H1 (cell line): ENCODE measurements at regions not wholly inside any gene's neighbourhood (a gene's known extent, or its start where the extent isn't known, plus 50 kb on each side); places are given as distances from the start of the nearest gene placed in this dataset.

Experiments
- EZH2 ChIP-seq: fragments of 200-600 bp; sonication (generic); IDR thresholded peaks from 2 replicates; pipeline ENCODE4 v1.7.1; 2012; ENCODE audit warnings: low read depth, mild to moderate bottlenecking, moderate library complexity, low read length, inconsistent platforms; ENCODE audit not compliant: severe bottlenecking
- NANOG ChIP-seq: IDR thresholded peaks from 2 replicates; pipeline ENCODE4 v1.6.1; 2011; ENCODE audit warnings: low read length, low read depth, mild to moderate bottlenecking, inconsistent platforms; ENCODE audit not compliant: insufficient read depth, poor library complexity, severe bottlenecking
- SRF ChIP-seq: IDR thresholded peaks from 2 replicates; pipeline ENCODE4 v1.6.1; 2011; ENCODE audit warnings: mild to moderate bottlenecking, low read depth, low read length, moderate library complexity
- TF ChIP-seq, protein P1 (sequence below), 3 experiments: IDR thresholded peaks; 1 replicate in 2 of 3; 2 replicates in 1 of 3; pipeline versions ENCODE4 v1.5.1 to v1.6.1; 2011; ENCODE audit warnings: low read length in 3 of 3, mild to moderate bottlenecking in 3 of 3, inconsistent platforms in 2 of 3, low read depth in 1 of 3, moderate library complexity in 1 of 3; ENCODE audit not compliant: insufficient read depth in 1 of 3; ENCODE audit errors: control extremely low read depth in 1 of 3
- TF ChIP-seq, protein P2 (sequence below): IDR thresholded peaks from 2 replicates; pipeline ENCODE4 v1.6.1; 2011; ENCODE audit warnings: low read length, improper control_type of control experiment

DNA sequence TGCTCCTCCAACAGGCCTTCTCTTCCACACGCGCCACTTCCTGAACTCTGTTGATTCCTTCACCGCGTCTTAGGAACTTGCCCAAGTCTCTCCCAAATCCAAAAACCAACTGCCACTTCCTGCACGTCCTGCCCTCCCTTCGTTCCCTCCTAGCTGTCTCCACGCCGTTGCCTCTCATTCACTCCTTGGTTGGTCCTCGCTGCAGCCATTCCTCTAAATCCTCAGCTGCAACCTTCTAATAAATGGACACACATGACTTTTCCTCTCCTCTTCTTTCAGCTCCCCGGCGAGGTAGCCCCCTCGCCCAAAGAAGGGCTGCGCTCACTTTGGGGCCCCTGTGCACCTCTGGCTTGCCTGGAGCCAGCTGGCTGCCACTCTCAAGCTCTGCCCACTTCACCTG, 110.2 kb downstream of the XRCC2 start:
- TF ChIP-seq, protein P1, sequence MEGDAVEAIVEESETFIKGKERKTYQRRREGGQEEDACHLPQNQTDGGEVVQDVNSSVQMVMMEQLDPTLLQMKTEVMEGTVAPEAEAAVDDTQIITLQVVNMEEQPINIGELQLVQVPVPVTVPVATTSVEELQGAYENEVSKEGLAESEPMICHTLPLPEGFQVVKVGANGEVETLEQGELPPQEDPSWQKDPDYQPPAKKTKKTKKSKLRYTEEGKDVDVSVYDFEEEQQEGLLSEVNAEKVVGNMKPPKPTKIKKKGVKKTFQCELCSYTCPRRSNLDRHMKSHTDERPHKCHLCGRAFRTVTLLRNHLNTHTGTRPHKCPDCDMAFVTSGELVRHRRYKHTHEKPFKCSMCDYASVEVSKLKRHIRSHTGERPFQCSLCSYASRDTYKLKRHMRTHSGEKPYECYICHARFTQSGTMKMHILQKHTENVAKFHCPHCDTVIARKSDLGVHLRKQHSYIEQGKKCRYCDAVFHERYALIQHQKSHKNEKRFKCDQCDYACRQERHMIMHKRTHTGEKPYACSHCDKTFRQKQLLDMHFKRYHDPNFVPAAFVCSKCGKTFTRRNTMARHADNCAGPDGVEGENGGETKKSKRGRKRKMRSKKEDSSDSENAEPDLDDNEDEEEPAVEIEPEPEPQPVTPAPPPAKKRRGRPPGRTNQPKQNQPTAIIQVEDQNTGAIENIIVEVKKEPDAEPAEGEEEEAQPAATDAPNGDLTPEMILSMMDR (IDR thresholded peaks at IDR 0.05; ENCODE audit: control extremely low read depth in 1 of 3, insufficient read depth in 1 of 3, low read depth in 1 of 3, low read length in 3 of 3), result no peak
- TF ChIP-seq NANOG (no peak), EZH2 (no peak), SRF (no peak)
- TF ChIP-seq, protein P2, sequence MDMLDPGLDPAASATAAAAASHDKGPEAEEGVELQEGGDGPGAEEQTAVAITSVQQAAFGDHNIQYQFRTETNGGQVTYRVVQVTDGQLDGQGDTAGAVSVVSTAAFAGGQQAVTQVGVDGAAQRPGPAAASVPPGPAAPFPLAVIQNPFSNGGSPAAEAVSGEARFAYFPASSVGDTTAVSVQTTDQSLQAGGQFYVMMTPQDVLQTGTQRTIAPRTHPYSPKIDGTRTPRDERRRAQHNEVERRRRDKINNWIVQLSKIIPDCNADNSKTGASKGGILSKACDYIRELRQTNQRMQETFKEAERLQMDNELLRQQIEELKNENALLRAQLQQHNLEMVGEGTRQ, result no peak
